Calu3 (cell line): ENCODE measurements at regions not wholly inside any gene's neighbourhood (a gene's known extent, or its start where the extent isn't known, plus 50 kb on each side); places are given as distances from the start of the nearest gene placed in this dataset.

Experiments
- BruUV-seq: library from RNA; stranded (reverse); fragments of 400-500 nt; replicated peaks from 2 replicates; lab custom pipeline; 2021; lab: Mats Ljungman, UMichigan
- CTCF ChIA-PET: fragments of 300-600 bp; sonication (Branson Sonifier 250); formaldehyde crosslinking; loops from one replicate; lab custom pipeline; 2022; ENCODE audit warnings: antibody characterized with exemption; lab: Charles Lee
- DNase-seq: peaks from one replicate; pipeline ENCODE4 v3.0.0; 2022
- H3K27ac Mint-ChIP-seq: one replicate; pipeline ENCODE4 v1.8.0; 2022; ENCODE audit warnings: mixed read lengths; ENCODE audit not compliant: unreplicated experiment
- H3K27me3 Mint-ChIP-seq: one replicate; pipeline ENCODE4 v1.8.0; 2022; ENCODE audit warnings: mixed read lengths; ENCODE audit not compliant: unreplicated experiment
- H3K36me3 Mint-ChIP-seq: one replicate; pipeline ENCODE4 v1.8.0; 2022; ENCODE audit warnings: mild to moderate bottlenecking, moderate library complexity, mixed read lengths; ENCODE audit not compliant: insufficient read depth, unreplicated experiment
- H3K4me1 Mint-ChIP-seq: one replicate; pipeline ENCODE4 v1.8.0; 2022; ENCODE audit warnings: mild to moderate bottlenecking, low read depth, mixed read lengths; ENCODE audit not compliant: unreplicated experiment
- H3K4me3 Mint-ChIP-seq: one replicate; pipeline ENCODE4 v1.8.0; 2022; ENCODE audit warnings: mild to moderate bottlenecking, low read depth, moderate library complexity, mixed read lengths; ENCODE audit not compliant: unreplicated experiment
- H3K9me3 Mint-ChIP-seq: one replicate; pipeline ENCODE4 v1.8.0; 2022; ENCODE audit warnings: low read depth, mixed read lengths; ENCODE audit not compliant: unreplicated experiment
- intact Hi-C: fragments of 100-400 bp; cut with micrococcal nuclease; formaldehyde crosslinking; loops from one replicate; pipeline ENCODE4 v1.10.0; 2022; ENCODE audit not compliant: unreplicated experiment
- TF ChIP-seq, protein P1 (sequence below): fragments of 200-600 bp; IDR thresholded peaks from one replicate; pipeline ENCODE4 v1.8.0; 2022; ENCODE audit warnings: antibody characterized with exemption; ENCODE audit not compliant: unreplicated experiment

DNA sequence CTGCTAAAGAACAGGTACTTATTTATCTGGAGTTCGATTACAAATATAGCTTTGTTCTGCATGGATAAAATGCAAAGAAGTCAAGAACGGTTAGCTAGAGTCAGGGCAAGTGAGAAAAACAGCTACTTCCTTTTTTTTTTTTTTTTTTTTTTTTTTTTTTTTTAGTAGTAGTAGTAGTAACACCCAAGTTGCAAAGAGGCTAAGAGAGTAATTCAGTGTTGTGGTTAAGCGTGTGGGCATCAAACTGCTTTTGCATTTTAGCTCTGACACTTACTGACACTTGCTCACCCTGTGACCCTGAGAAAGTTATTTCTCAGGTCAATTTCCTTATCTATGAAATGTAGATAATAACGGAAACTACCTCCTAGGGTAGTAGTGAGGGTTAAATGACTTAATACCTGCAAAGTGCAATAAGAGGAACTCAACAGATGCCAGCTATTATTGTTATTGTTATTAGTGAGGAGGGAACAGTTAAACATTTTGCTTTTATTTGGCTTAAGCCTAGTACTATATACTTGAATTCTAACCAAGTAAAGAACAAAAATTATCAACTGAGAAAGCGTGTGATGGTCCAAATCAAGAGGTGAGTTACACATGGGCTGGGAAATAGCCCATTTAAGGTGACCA lies 86.7 kb upstream of the BACH2 start:
- Mint-ChIP-seq H3K4me1 (no peaks in the 10 kb centered on the region), H3K27me3 (no peaks in the 10 kb centered on the region), H3K4me3 (no peak overlapping the region), H3K27ac (no peak overlapping the region), H3K36me3 (no peaks in the 10 kb centered on the region), H3K9me3 (no peaks in the 10 kb centered on the region)
- TF ChIP-seq, protein P1, sequence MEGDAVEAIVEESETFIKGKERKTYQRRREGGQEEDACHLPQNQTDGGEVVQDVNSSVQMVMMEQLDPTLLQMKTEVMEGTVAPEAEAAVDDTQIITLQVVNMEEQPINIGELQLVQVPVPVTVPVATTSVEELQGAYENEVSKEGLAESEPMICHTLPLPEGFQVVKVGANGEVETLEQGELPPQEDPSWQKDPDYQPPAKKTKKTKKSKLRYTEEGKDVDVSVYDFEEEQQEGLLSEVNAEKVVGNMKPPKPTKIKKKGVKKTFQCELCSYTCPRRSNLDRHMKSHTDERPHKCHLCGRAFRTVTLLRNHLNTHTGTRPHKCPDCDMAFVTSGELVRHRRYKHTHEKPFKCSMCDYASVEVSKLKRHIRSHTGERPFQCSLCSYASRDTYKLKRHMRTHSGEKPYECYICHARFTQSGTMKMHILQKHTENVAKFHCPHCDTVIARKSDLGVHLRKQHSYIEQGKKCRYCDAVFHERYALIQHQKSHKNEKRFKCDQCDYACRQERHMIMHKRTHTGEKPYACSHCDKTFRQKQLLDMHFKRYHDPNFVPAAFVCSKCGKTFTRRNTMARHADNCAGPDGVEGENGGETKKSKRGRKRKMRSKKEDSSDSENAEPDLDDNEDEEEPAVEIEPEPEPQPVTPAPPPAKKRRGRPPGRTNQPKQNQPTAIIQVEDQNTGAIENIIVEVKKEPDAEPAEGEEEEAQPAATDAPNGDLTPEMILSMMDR = no peak
- DNase-seq = no peak
- BruUV-seq = no TSS peak
- intact Hi-C loops = no loop called here
- CTCF ChIA-PET = interaction anchor here (0.6 to 0.7 kb wide), 4 partner anchors 15 to 198 kb away, joined by 3 to 5 read pairs (median 4); no protein-coding TSS in a partner anchor

DNA sequence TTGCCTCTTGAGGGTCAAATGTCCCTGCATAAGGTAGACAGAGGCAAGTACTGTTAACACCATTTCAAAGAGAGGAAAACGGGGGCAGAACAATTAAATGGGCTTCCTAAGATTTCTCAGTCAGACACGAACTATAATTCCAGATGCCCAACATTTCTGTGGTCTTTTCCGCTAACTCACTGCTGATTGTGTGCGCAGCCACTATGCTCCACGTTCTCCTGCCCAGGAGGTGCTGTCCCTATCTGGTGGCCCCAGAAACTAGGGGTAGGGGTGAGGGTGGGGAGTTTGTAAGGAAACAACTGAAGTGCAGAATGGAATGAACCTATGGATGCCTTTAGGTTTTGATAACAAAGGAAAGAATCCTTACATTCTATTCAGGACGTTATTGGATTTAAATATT lies 86.1 kb upstream of the BACH2 start:
- H3K4me3 Mint-ChIP-seq = no peak overlapping the region
- H3K9me3 Mint-ChIP-seq = no peaks in the 10 kb centered on the region
- H3K36me3 Mint-ChIP-seq = no peaks in the 10 kb centered on the region
- CTCF ChIA-PET = interaction anchor here (0.6 to 0.7 kb wide), 3 partner anchors 14 to 198 kb away, joined by 3 to 5 read pairs (median 4); no protein-coding TSS in a partner anchor
- no peaks in the 10 kb centered on the region for H3K4me1 Mint-ChIP-seq
- no peaks in the 10 kb centered on the region for H3K27me3 Mint-ChIP-seq
- no peak overlapping the region for H3K27ac Mint-ChIP-seq
- BruUV-seq = no TSS peak
- TF ChIP-seq, protein P1 = no peak
- no peak for DNase-seq
- intact Hi-C loops = no loop called here

DNA sequence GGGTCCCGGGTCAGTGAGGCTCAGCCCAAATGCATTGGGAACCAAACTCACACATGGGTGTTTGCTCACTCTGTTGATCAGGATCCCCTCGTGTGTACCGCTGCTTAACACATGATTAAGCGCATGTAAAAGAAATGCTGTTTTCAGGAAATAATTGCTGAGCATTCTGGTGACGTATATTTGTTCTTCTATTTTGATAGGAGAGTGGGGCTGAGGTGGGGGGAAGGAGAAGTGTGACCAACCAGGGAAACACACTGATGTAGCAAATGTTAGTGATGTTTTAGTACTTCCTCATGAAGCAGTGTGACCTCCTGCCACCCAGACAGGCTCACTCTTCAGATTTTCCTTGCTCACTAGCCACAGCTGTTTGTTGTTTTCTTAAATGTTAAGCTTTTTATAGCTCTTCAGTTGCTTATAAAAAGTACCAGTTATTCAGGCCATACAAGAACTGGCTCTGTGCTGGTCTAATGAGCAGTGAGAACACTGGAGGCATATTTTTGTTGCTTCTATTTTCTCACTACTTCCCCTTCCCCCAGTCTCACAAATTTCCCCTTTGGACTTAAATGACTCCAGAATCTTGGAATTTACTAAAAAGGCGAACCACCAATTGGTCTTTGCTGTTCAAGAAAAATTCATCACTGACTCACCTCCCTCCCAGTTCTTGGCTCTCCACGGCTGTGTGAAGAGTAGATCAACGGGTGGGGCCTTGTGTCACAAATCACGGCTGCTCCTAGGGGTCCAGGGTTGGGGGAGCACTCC lies 79.2 kb upstream of the BACH2 start:
- intact Hi-C loops = no loop called here

DNA sequence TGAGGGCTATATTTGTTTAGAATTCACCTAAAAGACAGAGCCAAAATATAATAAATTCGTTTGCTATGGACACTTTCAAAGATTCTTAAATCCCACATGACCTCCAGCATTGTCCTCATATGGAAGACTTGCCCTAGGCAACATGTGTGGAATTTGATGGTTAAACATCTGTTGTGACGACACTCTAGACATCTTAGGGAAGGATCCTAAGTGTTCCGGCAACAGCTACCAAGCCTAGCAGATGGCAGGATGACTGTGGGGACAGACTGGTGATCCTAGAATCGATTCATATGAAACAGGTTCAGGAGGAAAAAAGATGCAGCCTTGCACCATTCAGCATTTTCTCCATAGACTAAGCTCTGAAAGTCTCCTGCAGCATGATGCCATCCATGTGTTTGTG lies 77.6 kb upstream of the BACH2 start:
- intact Hi-C loops = no loop called here
- H3K27ac Mint-ChIP-seq = no peak overlapping the region
- TF ChIP-seq, protein P1 = no peak
- H3K4me3 Mint-ChIP-seq = no peak overlapping the region
- H3K4me1 Mint-ChIP-seq = peaks cover 6% of the 10 kb centered on the region
- no peaks in the 10 kb centered on the region for H3K36me3 Mint-ChIP-seq
- BruUV-seq = no TSS peak
- no peaks in the 10 kb centered on the region for H3K9me3 Mint-ChIP-seq
- CTCF ChIA-PET = no interaction called here
- DNase-seq = no peak
- no peaks in the 10 kb centered on the region for H3K27me3 Mint-ChIP-seq

More for the DNA sequence above, 79.2 kb upstream of the BACH2 start:
- H3K27ac Mint-ChIP-seq = no peak overlapping the region
- no peaks in the 10 kb centered on the region for H3K36me3 Mint-ChIP-seq
- DNase-seq = no peak
- no peaks in the 10 kb centered on the region for H3K9me3 Mint-ChIP-seq
- BruUV-seq = no TSS peak
- CTCF ChIA-PET = no interaction called here
- H3K4me1 Mint-ChIP-seq = no peaks in the 10 kb centered on the region
- no peak overlapping the region for H3K4me3 Mint-ChIP-seq
- no peaks in the 10 kb centered on the region for H3K27me3 Mint-ChIP-seq
- TF ChIP-seq, protein P1 = no peak
